Common myeloid progenitor, CD34-positive (primary cell): ENCODE measurements at regions not wholly inside any gene's neighbourhood (a gene's known extent, or its start where the extent isn't known, plus 50 kb on each side); places are given as distances from the start of the nearest gene placed in this dataset.

Source experiments
- CTCF ChIA-PET: fragments of 350-600 bp; sonication (Branson Sonifier 250); formaldehyde crosslinking; loops from one replicate; lab custom pipeline; 2021; ENCODE audit warnings: antibody characterized with exemption; lab: Charles Lee
- POLR2A ChIA-PET: fragments of 350-600 bp; sonication (Branson Sonifier 250); formaldehyde crosslinking; loops from one replicate; lab custom pipeline; 2021; ENCODE audit warnings: antibody characterized with exemption; lab: Charles Lee
- DNase-seq, 3 donors: peaks; one replicate each; pipeline versions ENCODE4 v3.0.0 to v3.0.0-alpha.2; 2013
- H3K27ac ChIP-seq, 2 experiments: 1 replicate in 1 of 2; 2 replicates in 1 of 2; pipeline ENCODE4 v1.7.0; 2013; ENCODE audit warnings: inconsistent platforms in 2 of 2, low read length in 2 of 2, mild to moderate bottlenecking in 2 of 2, low read depth in 1 of 2, moderate library complexity in 1 of 2; ENCODE audit not compliant: severe bottlenecking in 2 of 2, insufficient read depth in 1 of 2, poor library complexity in 1 of 2
- H3K27me3 ChIP-seq, 5 experiments: replicated peaks in 2 of 5; 1 replicate in 3 of 5; 2 replicates in 2 of 5; pipeline versions ENCODE4 v1.6.1 to v1.7.0; 2013; ENCODE audit warnings: low read length in 4 of 5, mild to moderate bottlenecking in 2 of 5, moderate library complexity in 2 of 5, inconsistent platforms in 1 of 5; ENCODE audit not compliant: insufficient read depth in 5 of 5, control insufficient read depth in 4 of 5
- H3K36me3 ChIP-seq, 4 experiments: 1 replicate in 2 of 4; 2 replicates in 2 of 4; pipeline versions ENCODE4 v1.6.1 to v1.7.0; 2013; ENCODE audit warnings: low read length in 3 of 4, control low read depth in 1 of 4, mild to moderate bottlenecking in 1 of 4; ENCODE audit not compliant: control insufficient read depth in 4 of 4, insufficient read depth in 4 of 4
- H3K4me1 ChIP-seq, 4 experiments: 1 replicate in 3 of 4; 2 replicates in 1 of 4; pipeline versions ENCODE4 v1.6.1 to v1.7.1; 2013; ENCODE audit warnings: low read length in 3 of 4, mild to moderate bottlenecking in 3 of 4, control low read depth in 1 of 4, inconsistent platforms in 1 of 4, moderate library complexity in 1 of 4; ENCODE audit not compliant: control insufficient read depth in 4 of 4, insufficient read depth in 4 of 4; ENCODE audit errors: control extremely low read depth in 1 of 4
- H3K4me3 ChIP-seq, 7 experiments: 1 replicate in 4 of 7; 2 replicates in 3 of 7; pipeline versions ENCODE4 v1.5.1 to v1.7.0; 2013; ENCODE audit warnings: mild to moderate bottlenecking in 7 of 7, low read length in 6 of 7, moderate library complexity in 6 of 7, inconsistent platforms in 2 of 7, low read depth in 2 of 7, control low read depth in 1 of 7; ENCODE audit not compliant: insufficient read depth in 4 of 7, control insufficient read depth in 1 of 7; ENCODE audit errors: extremely low read depth in 1 of 7
- H3K9me3 ChIP-seq, 5 experiments: 1 replicate in 4 of 5; 2 replicates in 1 of 5; pipeline versions ENCODE4 v1.6.1 to v1.7.1; 2013; ENCODE audit warnings: low read length in 4 of 5, mild to moderate bottlenecking in 2 of 5, inconsistent platforms in 1 of 5, low read depth in 1 of 5, moderate library complexity in 1 of 5; ENCODE audit not compliant: control insufficient read depth in 4 of 5, insufficient read depth in 2 of 5; ENCODE audit errors: control extremely low read depth in 1 of 5
- WGBS: methylation state at CpG from one replicate; pipeline ENCODE4 v1.1.5; 2013; ENCODE audit not compliant: insufficient coverage; 5-methylcytosine and 5-hydroxymethylcytosine counted together

DNA sequence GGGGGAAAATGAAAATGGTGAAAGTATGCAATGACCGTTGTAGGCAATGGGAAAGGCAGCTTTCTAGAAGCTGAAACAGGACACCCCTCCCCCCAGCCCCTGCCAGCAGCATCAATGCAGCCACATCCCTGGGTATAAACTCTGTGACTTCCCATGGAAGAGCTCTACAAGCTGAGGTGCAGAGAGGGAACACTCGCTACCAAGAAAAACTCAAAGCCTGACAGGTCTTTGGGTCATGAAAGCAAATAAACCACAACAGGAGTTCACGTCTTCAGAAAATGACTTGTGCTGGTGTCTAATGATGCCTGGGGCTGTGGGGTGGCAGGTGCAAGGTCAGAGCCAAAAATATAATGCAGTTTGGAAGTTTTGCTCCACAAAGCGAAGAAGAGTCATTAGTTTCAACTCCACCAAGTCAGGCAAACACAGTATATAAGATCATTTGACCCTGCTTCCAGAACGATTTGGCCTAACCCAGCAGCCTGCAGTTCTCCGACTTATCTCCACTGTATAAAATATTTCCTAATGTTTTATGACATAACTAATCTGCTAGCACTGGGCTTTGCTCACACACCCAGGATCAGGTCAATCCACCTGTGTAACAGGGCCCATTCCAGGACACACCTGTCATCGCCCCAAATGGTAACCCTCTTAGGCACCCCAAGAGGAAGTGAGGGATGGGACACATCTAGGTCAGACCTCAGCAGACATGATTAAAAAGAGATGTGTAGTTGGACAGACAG, 102.1 kb downstream of the IRS2 start:
- no peaks in the 10 kb centered on the region for H3K4me1 ChIP-seq
- ChIA-PET CTCF (interaction anchor here (0.8 kb wide), 1 partner anchor 16 kb away, joined by 3 read pairs; no protein-coding TSS in a partner anchor), POLR2A (no interaction called here)
- no peaks in the 10 kb centered on the region for H3K36me3 ChIP-seq
- no peak overlapping the region for H3K4me3 ChIP-seq
- H3K27me3 ChIP-seq, result peaks cover 0 to 19% (median 7%) of the 10 kb centered on the region in 5 experiments
- no peak for DNase-seq
- WGBS, result 100% methylated on average over 4 of the region's 7 CpGs
- H3K27ac ChIP-seq, result no peak overlapping the region
- H3K9me3 ChIP-seq, result no peaks in the 10 kb centered on the region

DNA sequence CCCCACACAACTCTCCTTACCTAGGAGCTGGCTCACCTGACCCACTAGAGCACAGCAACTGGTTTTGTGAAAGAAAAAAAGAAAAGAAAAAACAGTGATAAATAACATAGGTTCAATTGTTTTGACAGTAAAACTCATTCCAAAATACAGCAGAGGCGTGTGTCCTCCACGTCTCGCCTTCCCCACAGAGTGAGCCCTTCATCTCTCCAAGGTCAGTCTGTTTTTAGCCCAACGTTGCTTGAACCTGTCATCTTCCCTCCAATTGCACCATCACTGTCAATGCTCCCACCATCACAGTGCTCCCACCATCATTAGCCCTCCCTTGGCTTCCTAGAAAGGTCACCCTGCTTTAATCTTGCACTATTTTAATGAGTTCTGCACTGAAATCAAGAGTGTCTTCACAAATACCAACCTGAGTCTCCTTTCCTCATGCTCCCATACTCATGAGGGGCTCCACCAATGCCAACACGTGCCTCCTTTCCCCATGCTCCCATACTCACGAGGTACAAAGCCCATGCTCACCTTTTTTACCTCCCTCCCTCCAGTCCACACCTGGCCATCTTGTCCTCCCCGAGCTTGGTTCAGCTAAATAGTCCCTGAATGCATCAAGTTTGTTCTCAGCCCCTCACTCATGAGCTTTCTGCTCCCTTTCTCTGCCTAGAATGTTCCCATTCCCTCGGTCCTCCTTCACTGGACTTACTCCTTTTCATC, 103.7 kb downstream of the IRS2 start:
- Histone ChIP-seq H3K4me1 (no peaks in the 10 kb centered on the region), H3K9me3 (no peaks in the 10 kb centered on the region), H3K36me3 (no peaks in the 10 kb centered on the region), H3K27ac (no peak overlapping the region), H3K27me3 (peaks cover 0 to 20% (median 5%) of the 10 kb centered on the region in 5 experiments), H3K4me3 (no peak overlapping the region)
- CTCF ChIA-PET, result interaction anchor here (0.5 to 1.5 kb wide), 2 partner anchors 23 to 67 kb away, joined by 3 read pairs; no protein-coding TSS in a partner anchor
- no peak for DNase-seq
- WGBS, result 85% methylated on average over 8 of the region's 8 CpGs
- POLR2A ChIA-PET, result no interaction called here

DNA sequence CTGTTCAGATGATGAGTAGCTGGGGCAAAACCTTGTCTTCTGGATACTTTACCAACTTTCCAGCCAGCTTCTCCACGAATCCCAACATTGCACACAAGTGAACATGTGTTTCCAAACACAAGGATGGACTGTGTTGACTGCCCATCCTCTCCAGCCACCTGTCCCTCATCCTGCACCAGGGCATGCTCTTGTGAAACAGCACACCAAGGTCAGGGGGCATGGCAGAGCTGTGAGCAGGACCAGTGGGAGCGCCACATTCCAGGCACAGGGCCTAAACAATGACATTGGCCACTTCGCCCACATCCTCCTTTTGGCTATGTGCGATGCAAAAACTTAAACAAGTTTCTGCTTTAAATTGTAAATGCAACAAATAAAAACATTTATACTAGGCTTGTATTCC, 105.5 kb downstream of the IRS2 start:
- CTCF ChIA-PET, result interaction anchor here (1.5 kb wide), 1 partner anchor 69 kb away, joined by 3 read pairs; no protein-coding TSS in a partner anchor
- no peak for DNase-seq
- WGBS, result 100% methylated on average over 1 of the region's 4 CpGs
- POLR2A ChIA-PET, result no interaction called here
- no peaks in the 10 kb centered on the region for H3K4me1 ChIP-seq
- H3K27ac ChIP-seq, result no peak overlapping the region
- peaks cover 0 to 22% (median 5%) of the 10 kb centered on the region in 5 experiments for H3K27me3 ChIP-seq
- H3K36me3 ChIP-seq, result no peaks in the 10 kb centered on the region
- no peaks in the 10 kb centered on the region for H3K9me3 ChIP-seq
- no peak overlapping the region for H3K4me3 ChIP-seq

DNA sequence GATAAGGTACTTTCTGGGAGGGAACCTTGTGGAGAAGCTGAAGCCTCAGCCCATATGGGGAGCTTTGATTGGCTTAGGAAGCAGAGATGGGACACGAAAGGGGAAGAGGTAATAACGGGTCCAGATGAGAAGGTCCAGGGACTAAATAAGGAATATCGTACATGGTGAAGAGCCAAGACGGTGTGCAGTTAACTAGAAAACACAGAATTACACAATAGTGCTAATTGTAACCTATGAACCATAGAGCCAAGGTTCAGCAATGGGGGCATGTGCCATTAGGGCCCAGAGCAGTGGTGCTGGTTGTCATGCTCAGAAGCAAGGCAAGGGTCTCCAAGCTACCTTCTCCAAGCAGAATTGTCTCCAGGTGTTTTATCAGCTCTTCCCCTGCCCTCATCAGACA, 106.1 kb downstream of the IRS2 start:
- no peak for DNase-seq
- Histone ChIP-seq H3K4me1 (no peaks in the 10 kb centered on the region), H3K27ac (no peak overlapping the region), H3K9me3 (no peaks in the 10 kb centered on the region), H3K36me3 (no peaks in the 10 kb centered on the region), H3K4me3 (no peak overlapping the region), H3K27me3 (peaks cover 0 to 22% (median 5%) of the 10 kb centered on the region in 5 experiments)
- ChIA-PET POLR2A (no interaction called here), CTCF (interaction anchor here (0.9 kb wide), 1 partner anchor 24 kb away, joined by 5 read pairs; no protein-coding TSS in a partner anchor)
- 100% methylated on average over 4 of the region's 4 CpGs for WGBS

DNA sequence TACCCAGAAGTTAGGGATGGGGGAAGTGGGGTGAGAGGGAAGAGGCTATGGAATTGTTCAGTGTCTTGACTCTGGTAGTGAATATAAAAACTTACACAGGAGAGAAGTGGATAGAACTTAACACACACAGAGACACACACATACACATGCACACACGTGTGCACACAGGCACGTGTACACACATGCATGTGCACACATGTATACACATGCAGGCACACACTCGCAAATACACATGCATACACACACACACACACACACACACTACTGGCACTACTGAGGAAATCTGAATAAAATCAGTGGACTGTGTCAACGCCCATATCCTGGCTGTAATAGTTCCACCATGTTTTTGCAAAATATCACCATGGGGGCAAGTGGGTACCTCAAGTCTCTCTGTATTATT, 107.9 kb downstream of the IRS2 start:
- CTCF ChIA-PET, result no interaction called here
- DNase-seq, result no peak
- peaks cover 0 to 21% (median 6%) of the 10 kb centered on the region in 5 experiments for H3K27me3 ChIP-seq
- no peaks in the 10 kb centered on the region for H3K36me3 ChIP-seq
- WGBS, result 89% methylated on average over 1 of the region's 4 CpGs
- H3K9me3 ChIP-seq, result no peaks in the 10 kb centered on the region
- no peak overlapping the region for H3K4me3 ChIP-seq
- POLR2A ChIA-PET, result interaction anchor here (1.2 kb wide), 1 partner anchor 11 kb away, joined by 3 read pairs; no protein-coding TSS in a partner anchor
- H3K4me1 ChIP-seq, result no peaks in the 10 kb centered on the region
- H3K27ac ChIP-seq, result no peak overlapping the region

DNA sequence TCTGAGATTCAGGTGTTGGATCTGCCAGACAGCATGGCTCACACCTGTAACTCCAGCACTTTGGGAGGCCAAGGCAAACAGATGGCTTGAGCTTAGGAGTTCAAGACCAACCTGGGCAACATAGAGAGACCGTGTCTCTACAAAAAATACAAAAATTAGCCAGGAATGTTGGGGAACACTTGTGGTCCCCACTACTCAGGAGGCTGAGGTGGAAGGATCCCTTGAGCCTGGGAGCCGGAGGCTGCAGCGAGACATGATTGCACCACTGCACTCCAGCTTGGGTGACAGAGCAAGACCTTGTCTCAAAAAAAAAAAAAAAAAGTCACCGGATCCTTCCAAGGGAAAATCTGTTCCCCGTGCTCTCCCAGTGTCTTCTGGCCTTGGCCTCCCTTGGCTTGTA, 109.2 kb downstream of the IRS2 start:
- CTCF ChIA-PET, result no interaction called here

DNA sequence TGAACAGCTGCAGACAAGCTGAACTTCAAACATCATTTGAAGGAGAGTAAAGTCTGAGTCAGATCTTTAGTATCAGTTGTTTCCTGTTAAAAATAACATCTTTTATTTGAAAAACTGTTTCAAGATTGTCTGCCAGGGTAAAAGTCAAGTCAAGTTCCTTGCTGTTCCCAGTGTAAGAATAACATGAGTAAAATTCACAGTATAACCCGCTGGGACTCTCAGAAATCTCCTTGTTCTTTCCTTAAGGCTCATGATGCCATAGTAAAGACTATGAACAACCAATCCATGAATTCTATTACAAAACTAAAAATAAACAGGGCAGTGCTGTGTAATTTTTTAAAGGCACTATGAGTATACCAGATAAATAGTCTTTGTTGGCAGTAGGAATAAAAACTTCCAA, 112.9 kb downstream of the IRS2 start:
- H3K36me3 ChIP-seq, result no peaks in the 10 kb centered on the region
- no peak for DNase-seq
- peaks cover 0 to 39% (median 18%) of the 10 kb centered on the region in 5 experiments for H3K27me3 ChIP-seq
- H3K27ac ChIP-seq, result no peak overlapping the region
- ChIA-PET POLR2A (no interaction called here), CTCF (no interaction called here)
- no CpG with 5 or more reads among the region's 1 CpG for WGBS
- H3K9me3 ChIP-seq, result no peaks in the 10 kb centered on the region
- peaks cover 0 to 1% (median 0%) of the 10 kb centered on the region in 4 experiments for H3K4me1 ChIP-seq
- H3K4me3 ChIP-seq, result no peak overlapping the region

More for the DNA sequence above, 109.2 kb downstream of the IRS2 start:
- Histone ChIP-seq H3K27me3 (peaks cover 0 to 21% (median 5%) of the 10 kb centered on the region in 5 experiments), H3K9me3 (no peaks in the 10 kb centered on the region), H3K4me1 (no peaks in the 10 kb centered on the region), H3K36me3 (no peaks in the 10 kb centered on the region), H3K27ac (no peak overlapping the region), H3K4me3 (no peak overlapping the region)
- DNase-seq, result no peak
- 92% methylated on average over 5 of the region's 5 CpGs for WGBS
- POLR2A ChIA-PET, result interaction anchor here (1.2 kb wide), 1 partner anchor 10 kb away, joined by 3 read pairs; no protein-coding TSS in a partner anchor
